NB4 (cell line): ENCODE measurements at regions not wholly inside any gene's neighbourhood (a gene's known extent, or its start where the extent isn't known, plus 50 kb on each side); places are given as distances from the start of the nearest gene placed in this dataset.

Experiments used
- DNase-seq: peaks from one replicate; pipeline ENCODE4 v3.0.0; 2010; ENCODE audit warnings: low read depth
- H3K4me3 ChIP-seq: one replicate; pipeline ENCODE4 v1.5.1; 2011; ENCODE audit warnings: mild to moderate bottlenecking, low read depth, low read length, moderate library complexity
- CTCF ChIP-seq: IDR thresholded peaks from one replicate; pipeline ENCODE4 v1.5.1; 2012; ENCODE audit warnings: low read depth, low read length
- MAX ChIP-seq: IDR thresholded peaks from 2 replicates; pipeline ENCODE4 v1.6.1; 2011; ENCODE audit warnings: low read depth, low read length
- MYC ChIP-seq: IDR thresholded peaks from 2 replicates; pipeline ENCODE4 v1.6.1; 2011; ENCODE audit warnings: low read depth, low read length
- POLR2A ChIP-seq: IDR thresholded peaks from 2 replicates; pipeline ENCODE4 v1.6.1; 2011; ENCODE audit warnings: mild to moderate bottlenecking; ENCODE audit not compliant: insufficient read length; ENCODE audit errors: extremely low read depth

DNA sequence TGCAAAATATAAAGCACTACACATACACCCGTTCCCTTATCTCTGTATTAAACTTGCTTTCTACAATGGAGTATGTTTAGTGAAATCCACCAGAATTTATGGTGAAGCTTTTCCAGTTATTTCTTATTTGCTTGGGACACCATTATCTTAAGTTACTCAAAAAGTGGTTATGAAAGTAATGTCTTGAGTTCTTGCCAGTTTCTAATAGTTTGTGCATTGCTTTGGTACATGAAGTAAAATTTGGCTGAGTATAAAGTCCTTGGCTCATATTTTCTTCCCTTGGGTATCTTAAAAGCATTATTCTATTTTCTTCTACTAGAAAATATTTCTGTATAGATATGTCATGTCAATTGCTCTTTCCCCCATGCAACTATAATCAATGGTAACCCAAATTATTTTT, 85.2 kb downstream of the POLR1F start:
- DNase-seq, result no peak
- no peak overlapping the region for H3K4me3 ChIP-seq
- no peak for TF ChIP-seq POLR2A
- TF ChIP-seq MYC, result no peak

DNA sequence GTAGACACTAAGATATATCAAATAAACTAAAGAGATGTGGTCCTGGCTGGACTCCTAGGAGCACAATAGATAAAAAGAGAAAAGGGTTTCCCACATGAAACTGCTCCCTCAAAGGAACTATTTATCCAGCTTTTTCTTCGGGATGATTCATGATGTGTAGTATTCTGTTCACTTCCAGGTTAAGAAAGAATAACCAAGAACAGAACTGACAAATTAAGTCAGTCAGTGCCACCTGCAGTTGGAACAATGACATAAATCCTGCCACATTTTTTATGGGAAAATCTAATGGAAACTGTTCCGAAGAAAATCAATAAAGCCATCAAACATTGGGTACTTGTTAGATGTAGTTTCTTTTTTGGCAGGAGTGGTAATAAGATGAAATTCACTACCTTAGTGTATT, 87.1 kb downstream of the POLR1F start:
- no peak overlapping the region for H3K4me3 ChIP-seq
- TF ChIP-seq MAX, result no peak
- no peak for TF ChIP-seq CTCF
- TF ChIP-seq POLR2A, result no peak
- TF ChIP-seq MYC, result no peak
- DNase-seq, result no peak

DNA sequence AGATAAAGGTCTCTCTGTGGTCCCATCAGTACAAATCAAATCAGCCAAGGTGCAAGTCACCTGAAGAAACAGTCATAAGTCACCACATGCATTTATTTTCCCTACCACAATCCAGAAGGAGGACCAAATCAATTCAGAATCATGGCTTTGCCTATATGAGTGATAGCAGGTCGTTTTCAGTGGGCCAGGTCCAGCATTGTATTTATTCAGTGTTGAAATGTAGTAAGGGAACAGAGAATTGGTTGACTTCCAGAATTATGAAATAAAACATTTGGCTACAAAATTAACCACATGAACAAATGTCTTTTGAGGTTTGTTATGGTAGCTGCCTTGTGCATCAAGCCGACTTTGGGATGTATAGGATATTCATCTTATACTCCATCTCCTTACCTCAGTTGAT, 88.4 kb downstream of the POLR1F start:
- no peak for TF ChIP-seq MAX
- TF ChIP-seq CTCF, result no peak
- no peak for TF ChIP-seq MYC
- TF ChIP-seq POLR2A, result no peak
- no peak overlapping the region for H3K4me3 ChIP-seq
- DNase-seq, result no peak

- no peak overlapping the region for H3K4me3 ChIP-seq
- DNase-seq, result peak; percentile 4
- TF ChIP-seq CTCF (no peak), MAX (no peak), POLR2A (no peak), MYC (no peak)
These were observed 89.7 kb downstream of the POLR1F start for GRCh38 chr7:19619122-19619521.

- no peak overlapping the region for H3K4me3 ChIP-seq
- TF ChIP-seq MYC (no peak), MAX (no peak), CTCF (no peak), POLR2A (no peak)
- no peak for DNase-seq
These were observed 90.9 kb downstream of the POLR1F start for GRCh38 chr7:19617901-19618300.

DNA sequence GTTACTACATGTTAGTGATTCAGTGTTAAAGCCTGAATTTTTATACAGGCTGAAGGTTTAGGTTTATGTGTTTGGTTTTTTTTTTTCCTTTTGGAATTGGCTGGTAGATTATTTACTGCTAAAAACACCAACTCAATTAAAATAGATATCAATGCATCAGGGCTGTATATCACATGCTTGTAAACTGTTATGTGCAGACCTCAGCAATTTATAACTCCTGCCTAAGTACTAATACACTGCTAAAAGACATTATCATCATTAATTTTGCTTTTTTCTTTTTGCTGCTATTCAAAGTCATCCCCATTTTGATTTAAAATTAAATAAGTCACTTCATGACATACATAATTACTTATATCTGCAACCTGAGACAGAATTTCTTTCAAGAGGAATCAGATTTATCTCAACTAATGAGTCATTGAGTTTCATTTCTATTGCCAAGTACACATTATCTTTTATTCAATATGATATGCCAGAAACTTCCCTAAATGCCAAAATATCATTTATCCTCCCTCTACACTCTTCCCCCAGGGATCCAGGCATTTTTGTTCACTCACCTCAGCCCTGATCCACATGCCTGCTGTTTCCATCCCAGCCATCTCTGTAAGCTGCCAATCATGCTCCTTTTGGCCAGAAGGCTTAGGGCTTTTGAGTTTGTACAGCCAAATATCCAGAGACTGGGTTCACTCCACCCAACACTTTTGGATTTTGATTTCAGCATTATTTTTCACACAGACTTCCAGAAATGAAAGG, 98.5 kb downstream of the POLR1F start:
- no peak for DNase-seq
- TF ChIP-seq CTCF (no peak), MYC (no peak), POLR2A (no peak), MAX (no peak)
- H3K4me3 ChIP-seq, result no peak overlapping the region
